HCT116 (cell line): ENCODE measurements at regions not wholly inside any gene's neighbourhood (a gene's known extent, or its start where the extent isn't known, plus 50 kb on each side); places are given as distances from the start of the nearest gene placed in this dataset.

Experiments
- ATAC-seq: fragments of 200-7000 bp; cut with Tn5 transposase; 2 replicates; pipeline ENCODE4 v1.9.1; 2020; ENCODE audit warnings: mild to moderate bottlenecking, moderate library complexity
- BruUV-seq: library from RNA; stranded (reverse); fragments of 400-500 nt; replicated peaks from 2 replicates; lab custom pipeline; 2021; lab: Mats Ljungman, UMichigan
- CTCF ChIA-PET: fragments of 300-600 bp; sonication (Branson Sonifier 250); formaldehyde crosslinking; loops from one replicate; lab custom pipeline; 2021; ENCODE audit warnings: antibody characterized with exemption; lab: Charles Lee
- POLR2A ChIA-PET: fragments of 300-600, 350-600 bp; sonication (Branson Sonifier 250); formaldehyde crosslinking; loops from one replicate; lab custom pipeline; 2021; ENCODE audit warnings: antibody characterized with exemption; lab: Charles Lee
- RAD21 ChIA-PET, 2 experiments: fragments of 300-600 bp; sonication (Branson Sonifier 250); formaldehyde crosslinking; loops; one replicate each; lab custom pipeline; 2023; ENCODE audit warnings: low total read pairs in 2 of 2; ENCODE audit not compliant: uncharacterized antibody in 2 of 2, unreplicated experiment in 2 of 2, low non-redundant PET in 1 of 2; lab: Charles Lee
- DNase-seq: peaks from one replicate; pipeline ENCODE4 v3.0.0-alpha.2; 2010; ENCODE audit warnings: low read depth, low spot score
- H2AFZ ChIP-seq: fragments of 200-600 bp; shearing (Covaris generic), sonication (generic); 2 replicates; pipeline ENCODE4 v1.6.1; 2017; ENCODE audit warnings: low read depth, mixed run types, mixed read lengths, antibody characterized with exemption, low read length; ENCODE audit not compliant: poor library complexity, severe bottlenecking
- H3K27ac ChIP-seq: 2 replicates; pipeline ENCODE4 v1.5.1; 2012; ENCODE audit warnings: low read depth, low read length
- H3K27me3 ChIP-seq: fragments of 200-600 bp; sonication (generic); 2 replicates; pipeline ENCODE4 v1.6.1; 2016; ENCODE audit warnings: mixed run types, low read length, mixed read lengths; ENCODE audit not compliant: insufficient read depth
- H3K36me3 ChIP-seq, 2 experiments: fragments of 200-500 bp in 1 of 2; fragments of 200-600 bp in 1 of 2; sonication (Bioruptor generic) in 1 of 2; sonication (generic) in 1 of 2; 2 replicates each; pipeline versions ENCODE4 v1.5.1 to v1.6.1; 2014 to 2016; ENCODE audit warnings: low read length in 2 of 2, inconsistent platforms in 1 of 2, mixed read lengths in 1 of 2, mixed run types in 1 of 2; ENCODE audit not compliant: insufficient read depth in 2 of 2, control insufficient read depth in 1 of 2
- H3K4me1 ChIP-seq, 2 experiments: fragments of 200-600 bp in 1 of 2; sonication (generic) in 1 of 2; 2 replicates each; pipeline versions ENCODE4 v1.5.1 to v1.6.1; 2012 to 2017; ENCODE audit warnings: low read length in 2 of 2, inconsistent platforms in 1 of 2, mild to moderate bottlenecking in 1 of 2, mixed read lengths in 1 of 2, mixed run types in 1 of 2, moderate library complexity in 1 of 2; ENCODE audit not compliant: insufficient read depth in 2 of 2, control insufficient read depth in 1 of 2
- H3K4me2 ChIP-seq: fragments of 200-600 bp; sonication (generic); 2 replicates; pipeline ENCODE4 v1.6.1; 2017; ENCODE audit warnings: mixed run types, low read length, mixed read lengths
- H3K4me3 ChIP-seq, 2 experiments: fragments of 200-600 bp in 1 of 2; sonication (generic) in 1 of 2; replicated peaks in 1 of 2; 2 replicates each; pipeline ENCODE4 v1.5.1; 2011 to 2016; ENCODE audit warnings: low read length in 2 of 2, control low read depth in 1 of 2, low read depth in 1 of 2, mild to moderate bottlenecking in 1 of 2, mixed read lengths in 1 of 2, mixed run types in 1 of 2
- H3K79me2 ChIP-seq: fragments of 200-600 bp; sonication (generic); 2 replicates; pipeline ENCODE4 v1.6.1; 2017; ENCODE audit warnings: mild to moderate bottlenecking, mixed run types, low read length, moderate library complexity, mixed read lengths; ENCODE audit not compliant: insufficient read depth
- H3K9ac ChIP-seq: fragments of 200-600 bp; sonication (generic); 2 replicates; pipeline ENCODE4 v1.6.1; 2016; ENCODE audit warnings: low read length, mixed read lengths
- H3K9me2 ChIP-seq: fragments of 200-600 bp; sonication (generic), shearing (Covaris generic); 2 replicates; pipeline ENCODE4 v1.6.1; 2017; ENCODE audit warnings: mixed run types, mild to moderate bottlenecking, moderate library complexity; ENCODE audit not compliant: insufficient read depth
- H3K9me3 ChIP-seq, 2 experiments: fragments of 200-500 bp in 1 of 2; fragments of 200-600 bp in 1 of 2; sonication (Bioruptor generic) in 1 of 2; sonication (generic) in 1 of 2; 2 replicates each; pipeline ENCODE4 v1.6.1; 2014 to 2017; ENCODE audit warnings: low read length in 2 of 2, mixed read lengths in 2 of 2, inconsistent platforms in 1 of 2, low read depth in 1 of 2, mild to moderate bottlenecking in 1 of 2, mixed run types in 1 of 2, moderate library complexity in 1 of 2; ENCODE audit not compliant: control insufficient read depth in 1 of 2, insufficient read depth in 1 of 2
- H4K20me1 ChIP-seq: fragments of 200-600 bp; sonication (generic), shearing (Covaris generic); 2 replicates; pipeline ENCODE4 v1.6.1; 2017; ENCODE audit warnings: mixed run types, mild to moderate bottlenecking, moderate library complexity; ENCODE audit not compliant: insufficient read depth
- EGR1 ChIP-seq: IDR thresholded peaks from 2 replicates; pipeline ENCODE4 v1.6.1; 2012; ENCODE audit warnings: low read depth
- EZH2 ChIP-seq: fragments of 200-600 bp; sonication (generic); IDR thresholded peaks from 2 replicates; pipeline ENCODE4 v1.6.1; 2017; ENCODE audit warnings: antibody characterized with exemption, mixed run types
- EZH2phosphoT487 ChIP-seq: fragments of 200-600 bp; IDR thresholded peaks from 2 replicates; pipeline ENCODE4 v1.6.1; 2018; ENCODE audit warnings: antibody characterized with exemption, borderline replicate concordance
- FOSL1 ChIP-seq: IDR thresholded peaks from 2 replicates; pipeline ENCODE4 v1.6.1; 2012; ENCODE audit warnings: low read depth
- JUND ChIP-seq: IDR thresholded peaks from 2 replicates; pipeline ENCODE4 v1.6.1; 2012
- MAX ChIP-seq: IDR thresholded peaks from 2 replicates; pipeline ENCODE4 v1.6.1; 2012
- POLR2A ChIP-seq: IDR thresholded peaks from 2 replicates; pipeline ENCODE4 v1.7.0; 2011; ENCODE audit warnings: borderline replicate concordance; ENCODE audit not compliant: insufficient read depth, insufficient read length; ENCODE audit errors: extremely low read depth
- SIN3A ChIP-seq: IDR thresholded peaks from 2 replicates; pipeline ENCODE4 v1.6.1; 2012; ENCODE audit warnings: low read depth
- SRF ChIP-seq: IDR thresholded peaks from 2 replicates; pipeline ENCODE4 v1.6.1; 2012; ENCODE audit warnings: low read depth
- TCF7L2 ChIP-seq: IDR thresholded peaks from 2 replicates; pipeline ENCODE4 v1.7.0; 2011; ENCODE audit warnings: borderline replicate concordance, inconsistent platforms; ENCODE audit not compliant: insufficient read depth, insufficient read length; ENCODE audit errors: extremely low read depth
- YY1 ChIP-seq: IDR thresholded peaks from 2 replicates; pipeline ENCODE4 v1.6.1; 2011; ENCODE audit warnings: low read length, low read depth, moderate library complexity, mild to moderate bottlenecking; ENCODE audit not compliant: insufficient replicate concordance; ENCODE audit errors: extremely low read depth
- ZFX ChIP-seq: fragments of 450-650 bp; IDR thresholded peaks from 2 replicates; pipeline ENCODE4 v1.6.1; 2017
- ZNF274 ChIP-seq: fragments of 200-500 bp; sonication (Bioruptor generic); IDR thresholded peaks from 2 replicates; pipeline ENCODE4 v1.6.1; 2014; ENCODE audit warnings: mild to moderate bottlenecking, low read depth, low read length, inconsistent platforms
- intact Hi-C: fragments of 100-400 bp; cut with micrococcal nuclease; formaldehyde crosslinking; loops from 2 replicates; pipeline ENCODE4 v1.10.0; 2022
- TF ChIP-seq, protein P1 (sequence below): IDR thresholded peaks from 2 replicates; pipeline ENCODE4 v1.6.1; 2011; ENCODE audit warnings: mild to moderate bottlenecking, low read length, moderate library complexity; ENCODE audit not compliant: insufficient replicate concordance; ENCODE audit errors: extremely low read depth

DNA sequence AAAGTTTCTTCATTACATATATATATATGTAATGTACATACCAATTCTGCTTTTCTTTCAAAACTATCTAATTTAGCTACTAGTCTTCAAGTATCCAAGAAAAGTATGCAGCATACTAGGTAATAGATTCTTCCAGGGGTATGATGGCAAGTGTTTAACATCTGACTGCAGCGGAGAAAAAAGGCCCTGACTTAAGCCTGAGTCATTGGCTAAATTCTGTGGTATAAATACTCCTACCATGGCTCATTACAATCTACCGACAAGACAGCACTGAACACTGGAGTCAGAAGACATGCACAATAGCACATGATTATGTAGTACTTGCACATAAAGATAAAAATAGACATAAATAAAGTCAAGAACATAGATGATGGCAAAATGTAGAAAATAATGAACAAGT lies 439.9 kb downstream of the BRINP1 start:
- TF ChIP-seq MAX (no peak), EZH2 (no peak), FOSL1 (no peak), ZNF274 (no peak), EGR1 (no peak), POLR2A (no peak), SIN3A (no peak)
- no peaks in the 10 kb centered on the region for H4K20me1 ChIP-seq
- H3K9me2 ChIP-seq = no peaks in the 10 kb centered on the region
- no peak overlapping the region for H3K4me3 ChIP-seq
- ChIA-PET RAD21 (no interaction called here), POLR2A (no interaction called here), CTCF (no interaction called here)
- H3K79me2 ChIP-seq = no peaks in the 10 kb centered on the region
- H3K4me2 ChIP-seq = no peak overlapping the region
- no TSS peak for BruUV-seq
- H3K4me1 ChIP-seq = no peaks in the 10 kb centered on the region
- H3K27me3 ChIP-seq = no peaks in the 10 kb centered on the region
- H3K27ac ChIP-seq = no peak overlapping the region
- H3K9ac ChIP-seq = no peak overlapping the region
- DNase-seq = no peak
- no peak for ATAC-seq
- H3K9me3 ChIP-seq = peaks cover 6 to 12% of the 10 kb centered on the region in 2 experiments; a peak in 1 of 4 replicates
- no peaks in the 10 kb centered on the region for H3K36me3 ChIP-seq
- intact Hi-C loops = no loop called here
- H2AFZ ChIP-seq = no peak overlapping the region

GRCh38 chr9:118931941-118932340 lies 437.3 kb downstream of the BRINP1 start:
- no peak overlapping the region for H3K4me2 ChIP-seq
- H3K27ac ChIP-seq = no peak overlapping the region
- no peaks in the 10 kb centered on the region for H3K4me1 ChIP-seq
- ChIA-PET RAD21 (no interaction called here), POLR2A (no interaction called here), CTCF (no interaction called here)
- DNase-seq (no peak), ATAC-seq (no peak)
- H3K36me3 ChIP-seq = no peaks in the 10 kb centered on the region
- H3K4me3 ChIP-seq = no peak overlapping the region
- no TSS peak for BruUV-seq
- H3K9me2 ChIP-seq = no peaks in the 10 kb centered on the region
- no peaks in the 10 kb centered on the region for H3K27me3 ChIP-seq
- TF ChIP-seq EZH2phosphoT487 (no peak), JUND (no peak), SRF (no peak), ZFX (no peak), ZNF274 (no peak), POLR2A (no peak), EZH2 (no peak), TCF7L2 (no peak), YY1 (no peak)
- TF ChIP-seq, protein P1, sequence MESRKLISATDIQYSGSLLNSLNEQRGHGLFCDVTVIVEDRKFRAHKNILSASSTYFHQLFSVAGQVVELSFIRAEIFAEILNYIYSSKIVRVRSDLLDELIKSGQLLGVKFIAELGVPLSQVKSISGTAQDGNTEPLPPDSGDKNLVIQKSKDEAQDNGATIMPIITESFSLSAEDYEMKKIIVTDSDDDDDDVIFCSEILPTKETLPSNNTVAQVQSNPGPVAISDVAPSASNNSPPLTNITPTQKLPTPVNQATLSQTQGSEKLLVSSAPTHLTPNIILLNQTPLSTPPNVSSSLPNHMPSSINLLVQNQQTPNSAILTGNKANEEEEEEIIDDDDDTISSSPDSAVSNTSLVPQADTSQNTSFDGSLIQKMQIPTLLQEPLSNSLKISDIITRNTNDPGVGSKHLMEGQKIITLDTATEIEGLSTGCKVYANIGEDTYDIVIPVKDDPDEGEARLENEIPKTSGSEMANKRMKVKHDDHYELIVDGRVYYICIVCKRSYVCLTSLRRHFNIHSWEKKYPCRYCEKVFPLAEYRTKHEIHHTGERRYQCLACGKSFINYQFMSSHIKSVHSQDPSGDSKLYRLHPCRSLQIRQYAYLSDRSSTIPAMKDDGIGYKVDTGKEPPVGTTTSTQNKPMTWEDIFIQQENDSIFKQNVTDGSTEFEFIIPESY = no peak
- no peak overlapping the region for H2AFZ ChIP-seq
- peaks cover 6 to 16% of the 10 kb centered on the region in 2 experiments; a peak in 2 of 4 replicates for H3K9me3 ChIP-seq
- H4K20me1 ChIP-seq = no peaks in the 10 kb centered on the region
- intact Hi-C loops = no loop called here
- H3K79me2 ChIP-seq = no peaks in the 10 kb centered on the region
- H3K9ac ChIP-seq = no peak overlapping the region
